ENCODE measurements at regions not wholly inside any gene's neighbourhood (a gene's known extent, or its start where the extent isn't known, plus 50 kb on each side); places are given as distances from the start of the nearest gene placed in this dataset.

DNA sequence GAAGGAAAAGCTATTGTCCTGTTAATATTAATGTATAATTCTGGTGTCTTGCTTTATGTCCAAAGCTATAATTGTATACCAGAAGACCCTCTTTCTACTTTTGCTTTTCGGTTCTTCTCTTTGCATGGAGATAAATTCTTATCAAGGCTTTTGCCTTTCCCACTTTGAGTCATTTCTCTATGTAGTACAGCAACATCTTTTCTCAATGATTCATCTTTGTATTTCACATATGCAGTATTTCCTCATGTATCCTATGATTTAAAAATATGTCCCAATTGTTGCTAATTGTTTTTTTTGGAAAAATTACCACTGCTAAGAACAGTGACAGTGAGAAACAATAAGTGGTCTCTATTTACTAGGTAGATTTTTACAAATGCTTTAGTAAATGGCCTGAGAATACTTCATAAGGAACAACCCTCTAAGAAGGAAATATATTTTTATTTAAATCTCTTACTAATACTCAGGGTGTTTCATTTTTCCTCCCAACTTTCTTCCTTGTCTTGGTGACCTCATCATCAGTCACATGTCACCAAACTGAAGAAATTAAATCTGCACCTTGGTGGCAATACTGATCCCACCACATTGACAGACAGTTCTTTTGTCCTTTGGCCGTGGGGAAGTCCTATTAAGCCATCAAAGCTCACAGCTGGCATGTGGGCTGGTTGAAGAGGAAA, 290.6 kb downstream of the SATB1 start:
- Histone ChIP-seq H3K36me3 (ENCODE audit: control insufficient read depth, low read length) (no peaks in the 10 kb centered on the region), H3K79me2 (ENCODE audit: control insufficient read depth, low read length) (no peaks in the 10 kb centered on the region), H4K20me1 (ENCODE audit: control insufficient read depth, insufficient read depth, low read depth, low read length) (no peaks in the 10 kb centered on the region), H3K4me1 (ENCODE audit: control insufficient read depth, low read length) (no peaks in the 10 kb centered on the region), H3K27me3 (ENCODE audit: control insufficient read depth, low read length) (no peaks in the 10 kb centered on the region), H3F3A (ENCODE audit: control insufficient read depth, insufficient read depth) (no peaks in the 10 kb centered on the region), H3K9me3 (ENCODE audit: control insufficient read depth, insufficient read depth, low read length) (no peaks in the 10 kb centered on the region), H3K4me2 (ENCODE audit: low read length) (no peak overlapping the region), H3K4me3 (ENCODE audit: low read length) (no peak overlapping the region), H3K27ac (ENCODE audit: low read depth, low read length) (no peak overlapping the region), H3K9me2 (replicated peaks; ENCODE audit: control insufficient read depth, low read length) (no peaks in the 10 kb centered on the region)
- no peak for TF ChIP-seq CTCF (IDR thresholded peaks at IDR 0.05; ENCODE audit: low read depth, low read length, poor library complexity, severe bottlenecking)
- TF ChIP-seq EZH2phosphoT487 (IDR thresholded peaks at IDR 0.05; ENCODE audit: borderline replicate concordance, low read length) = no peak

- H3K4me1 ChIP-seq (ENCODE audit: control insufficient read depth, low read length) = peaks cover 7% of the 10 kb centered on the region
- no peak overlapping the region for H3K4me3 ChIP-seq (ENCODE audit: low read length)
- no peaks in the 10 kb centered on the region for H3K27me3 ChIP-seq (ENCODE audit: control insufficient read depth, low read length)
- H3F3A ChIP-seq (ENCODE audit: control insufficient read depth, insufficient read depth) = no peaks in the 10 kb centered on the region
- H3K79me2 ChIP-seq (ENCODE audit: control insufficient read depth, low read length) = no peaks in the 10 kb centered on the region
- H4K20me1 ChIP-seq (ENCODE audit: control insufficient read depth, insufficient read depth, low read depth, low read length) = no peaks in the 10 kb centered on the region
- no peak overlapping the region for H3K27ac ChIP-seq (ENCODE audit: low read depth, low read length)
- TF ChIP-seq CTCF (IDR thresholded peaks at IDR 0.05; ENCODE audit: low read depth, low read length, poor library complexity, severe bottlenecking) (no peak), EZH2phosphoT487 (IDR thresholded peaks at IDR 0.05; ENCODE audit: borderline replicate concordance, low read length) (no peak)
- H3K36me3 ChIP-seq (ENCODE audit: control insufficient read depth, low read length) = no peaks in the 10 kb centered on the region
- no peak overlapping the region for H3K4me2 ChIP-seq (ENCODE audit: low read length)
- no peaks in the 10 kb centered on the region for H3K9me3 ChIP-seq (ENCODE audit: control insufficient read depth, insufficient read depth, low read length)
- no peaks in the 10 kb centered on the region for H3K9me2 ChIP-seq (replicated peaks; ENCODE audit: control insufficient read depth, low read length)
Measured at GRCh38 chr3:18132991-18133390, 292.1 kb downstream of the SATB1 start.

- no peaks in the 10 kb centered on the region for H3K27me3 ChIP-seq (ENCODE audit: control insufficient read depth, low read length)
- H3K36me3 ChIP-seq (ENCODE audit: control insufficient read depth, low read length) = no peaks in the 10 kb centered on the region
- H3K4me2 ChIP-seq (ENCODE audit: low read length) = peak overlapping the region; percentile 75
- peak overlapping the region; percentile 81 for H3K27ac ChIP-seq (ENCODE audit: low read depth, low read length)
- H4K20me1 ChIP-seq (ENCODE audit: control insufficient read depth, insufficient read depth, low read depth, low read length) = no peaks in the 10 kb centered on the region
- peak overlapping the region; percentile 57 for H3K4me3 ChIP-seq (ENCODE audit: low read length)
- peaks cover 4% of the 10 kb centered on the region; the same call in 1 of the 2 replicates for H3F3A ChIP-seq (ENCODE audit: control insufficient read depth, insufficient read depth)
- H3K9me3 ChIP-seq (ENCODE audit: control insufficient read depth, insufficient read depth, low read length) = no peaks in the 10 kb centered on the region
- peaks cover 26% of the 10 kb centered on the region for H3K4me1 ChIP-seq (ENCODE audit: control insufficient read depth, low read length)
- H3K79me2 ChIP-seq (ENCODE audit: control insufficient read depth, low read length) = no peaks in the 10 kb centered on the region
- H3K9me2 ChIP-seq (replicated peaks; ENCODE audit: control insufficient read depth, low read length) = no peaks in the 10 kb centered on the region
- TF ChIP-seq EZH2phosphoT487 (IDR thresholded peaks at IDR 0.05; ENCODE audit: borderline replicate concordance, low read length) (no peak), CTCF (IDR thresholded peaks at IDR 0.05; ENCODE audit: low read depth, low read length, poor library complexity, severe bottlenecking) (no peak)
Measured at GRCh38 chr3:18127859-18128681, 297.1 kb downstream of the SATB1 start.
